Liver (tissue), 3 donors: ENCODE measurements at regions not wholly inside any gene's neighbourhood (a gene's known extent, or its start where the extent isn't known, plus 50 kb on each side); places are given as distances from the start of the nearest gene placed in this dataset.
"Not testable (repeated sequence)": the region's sequence is repeated elsewhere in the genome, so short reads cannot be mapped to it uniquely, and the experiment has no call there.

Experiments
- EGR1 ChIP-seq, 2 donors: IDR thresholded peaks; 2 replicates each; pipeline ENCODE4 v1.6.1; 2016 to 2018; ENCODE audit warnings: antibody characterized with exemption in 2 of 2, low read depth in 2 of 2
- FOXA1 ChIP-seq: IDR thresholded peaks from 2 replicates; pipeline ENCODE4 v1.6.1; 2016; ENCODE audit warnings: antibody characterized with exemption
- GABPA ChIP-seq, 2 donors: IDR thresholded peaks in 1 of 2; conservative IDR thresholded peaks in 1 of 2; 2 replicates each; pipeline ENCODE4 v1.6.1; 2016; ENCODE audit warnings: antibody characterized with exemption in 2 of 2, mild to moderate bottlenecking in 1 of 2, moderate library complexity in 1 of 2
- HNF4A ChIP-seq, 2 donors: conservative IDR thresholded peaks; 2 replicates each; pipeline ENCODE4 v1.6.1; 2016; ENCODE audit warnings: antibody characterized with exemption in 2 of 2, mild to moderate bottlenecking in 2 of 2
- NR2F2 ChIP-seq: IDR thresholded peaks from 2 replicates; pipeline ENCODE4 v1.6.1; 2016; ENCODE audit warnings: antibody characterized with exemption
- RAD21 ChIP-seq, 2 donors: IDR thresholded peaks; 2 replicates each; pipeline ENCODE4 v1.6.1; 2016; ENCODE audit warnings: antibody characterized with exemption in 2 of 2, mild to moderate bottlenecking in 2 of 2
- SP1 ChIP-seq: IDR thresholded peaks from 2 replicates; pipeline ENCODE4 v1.6.1; 2018; ENCODE audit warnings: antibody characterized with exemption, mild to moderate bottlenecking
- TAF1 ChIP-seq: conservative IDR thresholded peaks from 2 replicates; pipeline ENCODE4 v1.6.1; 2016; ENCODE audit warnings: antibody characterized with exemption, mild to moderate bottlenecking
- YY1 ChIP-seq: IDR thresholded peaks from 2 replicates; pipeline ENCODE4 v1.6.1; 2016; ENCODE audit warnings: antibody characterized with exemption, mild to moderate bottlenecking
- TF ChIP-seq, protein P1 (sequence below): fragments of 150-350 bp; IDR thresholded peaks from 2 replicates; pipeline ENCODE4 v1.5.1; 2017; ENCODE audit warnings: improper control_type of control experiment, low read depth, low read length; ENCODE audit not compliant: missing input control
- TF ChIP-seq, protein P2 (sequence below): IDR thresholded peaks from 2 replicates; pipeline ENCODE4 v1.6.1; 2016; ENCODE audit warnings: antibody characterized with exemption
- TF ChIP-seq, protein P3 (sequence below): IDR thresholded peaks from 2 replicates; pipeline ENCODE4 v1.6.1; 2016; ENCODE audit warnings: antibody characterized with exemption
- TF ChIP-seq, protein P4 (sequence below): IDR thresholded peaks from 2 replicates; pipeline ENCODE4 v1.6.1; 2016; ENCODE audit warnings: antibody characterized with exemption
- donor health status: healthy.
- donor health status: healthy.

DNA sequence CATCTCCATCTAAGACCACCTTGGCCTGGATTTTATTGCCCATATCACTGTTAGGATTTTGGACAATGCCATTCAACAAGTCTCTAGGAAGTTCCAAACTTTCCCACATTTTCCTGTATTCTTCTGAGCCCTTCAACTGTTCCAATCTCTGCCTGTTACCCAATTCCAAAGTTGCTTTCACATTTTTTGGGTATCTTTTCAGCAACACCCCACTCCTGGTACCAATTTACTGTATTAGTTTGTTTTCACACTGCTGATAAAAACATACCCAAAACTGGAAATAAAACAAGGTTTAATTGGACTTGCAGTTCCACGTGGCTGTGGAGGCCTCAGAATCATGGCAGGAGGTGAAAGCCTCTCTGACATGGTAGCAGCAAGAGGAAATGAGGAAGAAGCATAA is 388.4 kb upstream of the ANO5 start:
- TF ChIP-seq, protein P1, sequence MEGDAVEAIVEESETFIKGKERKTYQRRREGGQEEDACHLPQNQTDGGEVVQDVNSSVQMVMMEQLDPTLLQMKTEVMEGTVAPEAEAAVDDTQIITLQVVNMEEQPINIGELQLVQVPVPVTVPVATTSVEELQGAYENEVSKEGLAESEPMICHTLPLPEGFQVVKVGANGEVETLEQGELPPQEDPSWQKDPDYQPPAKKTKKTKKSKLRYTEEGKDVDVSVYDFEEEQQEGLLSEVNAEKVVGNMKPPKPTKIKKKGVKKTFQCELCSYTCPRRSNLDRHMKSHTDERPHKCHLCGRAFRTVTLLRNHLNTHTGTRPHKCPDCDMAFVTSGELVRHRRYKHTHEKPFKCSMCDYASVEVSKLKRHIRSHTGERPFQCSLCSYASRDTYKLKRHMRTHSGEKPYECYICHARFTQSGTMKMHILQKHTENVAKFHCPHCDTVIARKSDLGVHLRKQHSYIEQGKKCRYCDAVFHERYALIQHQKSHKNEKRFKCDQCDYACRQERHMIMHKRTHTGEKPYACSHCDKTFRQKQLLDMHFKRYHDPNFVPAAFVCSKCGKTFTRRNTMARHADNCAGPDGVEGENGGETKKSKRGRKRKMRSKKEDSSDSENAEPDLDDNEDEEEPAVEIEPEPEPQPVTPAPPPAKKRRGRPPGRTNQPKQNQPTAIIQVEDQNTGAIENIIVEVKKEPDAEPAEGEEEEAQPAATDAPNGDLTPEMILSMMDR: not testable (repeated sequence)
- not testable (repeated sequence) for TF ChIP-seq RAD21 (IDR thresholded peaks at IDR 0.05); NR2F2; GABPA (IDR thresholded peaks at IDR 0.05 in 1 of 2, conservative IDR thresholded peaks at IDR 0.05 in 1 of 2); TAF1; FOXA1; HNF4A (conservative IDR thresholded peaks at IDR 0.05); YY1; EGR1 (IDR thresholded peaks at IDR 0.05; ENCODE audit: low read depth in 2 of 2); SP1
- TF ChIP-seq, protein P2, sequence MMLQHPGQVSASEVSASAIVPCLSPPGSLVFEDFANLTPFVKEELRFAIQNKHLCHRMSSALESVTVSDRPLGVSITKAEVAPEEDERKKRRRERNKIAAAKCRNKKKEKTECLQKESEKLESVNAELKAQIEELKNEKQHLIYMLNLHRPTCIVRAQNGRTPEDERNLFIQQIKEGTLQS: not testable (repeated sequence)
- TF ChIP-seq, protein P3, sequence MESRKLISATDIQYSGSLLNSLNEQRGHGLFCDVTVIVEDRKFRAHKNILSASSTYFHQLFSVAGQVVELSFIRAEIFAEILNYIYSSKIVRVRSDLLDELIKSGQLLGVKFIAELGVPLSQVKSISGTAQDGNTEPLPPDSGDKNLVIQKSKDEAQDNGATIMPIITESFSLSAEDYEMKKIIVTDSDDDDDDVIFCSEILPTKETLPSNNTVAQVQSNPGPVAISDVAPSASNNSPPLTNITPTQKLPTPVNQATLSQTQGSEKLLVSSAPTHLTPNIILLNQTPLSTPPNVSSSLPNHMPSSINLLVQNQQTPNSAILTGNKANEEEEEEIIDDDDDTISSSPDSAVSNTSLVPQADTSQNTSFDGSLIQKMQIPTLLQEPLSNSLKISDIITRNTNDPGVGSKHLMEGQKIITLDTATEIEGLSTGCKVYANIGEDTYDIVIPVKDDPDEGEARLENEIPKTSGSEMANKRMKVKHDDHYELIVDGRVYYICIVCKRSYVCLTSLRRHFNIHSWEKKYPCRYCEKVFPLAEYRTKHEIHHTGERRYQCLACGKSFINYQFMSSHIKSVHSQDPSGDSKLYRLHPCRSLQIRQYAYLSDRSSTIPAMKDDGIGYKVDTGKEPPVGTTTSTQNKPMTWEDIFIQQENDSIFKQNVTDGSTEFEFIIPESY: not testable (repeated sequence)
- TF ChIP-seq, protein P4, sequence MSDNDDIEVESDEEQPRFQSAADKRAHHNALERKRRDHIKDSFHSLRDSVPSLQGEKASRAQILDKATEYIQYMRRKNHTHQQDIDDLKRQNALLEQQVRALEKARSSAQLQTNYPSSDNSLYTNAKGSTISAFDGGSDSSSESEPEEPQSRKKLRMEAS: not testable (repeated sequence)
